GM18520 (cell line): ENCODE measurements at regions not wholly inside any gene's neighbourhood (a gene's known extent, or its start where the extent isn't known, plus 50 kb on each side); places are given as distances from the start of the nearest gene placed in this dataset.
"Not testable (repeated sequence)": the region's sequence is repeated elsewhere in the genome, so short reads cannot be mapped to it uniquely, and the experiment has no call there.

Experiments used
- ATAC-seq: cut with Tn5 transposase; IDR thresholded peaks from one replicate; pipeline ENCODE4 v1.9.1; 2021; ENCODE audit not compliant: unreplicated experiment

DNA sequence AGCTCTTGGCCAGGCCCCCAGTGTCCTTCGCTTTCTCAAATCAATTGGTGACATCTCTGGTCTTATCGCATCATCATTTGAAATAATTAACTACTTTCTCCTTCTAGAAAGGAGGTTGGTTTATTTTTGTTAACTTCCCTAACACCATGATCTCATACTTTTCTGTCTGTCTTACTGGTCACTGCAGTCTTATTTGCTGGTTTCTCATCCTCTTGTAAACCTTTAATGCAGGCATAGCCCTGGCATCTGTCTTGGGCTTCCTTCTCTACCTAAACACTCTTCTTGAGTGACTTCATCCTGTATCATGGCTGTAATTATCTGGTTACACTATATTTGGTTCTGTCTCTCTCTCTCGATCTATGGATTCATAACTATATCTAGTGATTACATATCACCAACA lies 152.8 kb downstream of the CYSLTR2 start:
- ATAC-seq: no peak

- no peak for ATAC-seq
These were observed 155.0 kb downstream of the CYSLTR2 start for GRCh38 chr13:48808683-48809082.

GRCh38 chr13:48810013-48810412 lies 156.3 kb downstream of the CYSLTR2 start:
- no peak for ATAC-seq

- no peak for ATAC-seq
These were observed 159.8 kb downstream of the CYSLTR2 start for GRCh38 chr13:48813518-48813917.

GRCh38 chr13:48816700-48817099 lies 159.0 kb upstream of the FNDC3A start:
- ATAC-seq: no peak

DNA sequence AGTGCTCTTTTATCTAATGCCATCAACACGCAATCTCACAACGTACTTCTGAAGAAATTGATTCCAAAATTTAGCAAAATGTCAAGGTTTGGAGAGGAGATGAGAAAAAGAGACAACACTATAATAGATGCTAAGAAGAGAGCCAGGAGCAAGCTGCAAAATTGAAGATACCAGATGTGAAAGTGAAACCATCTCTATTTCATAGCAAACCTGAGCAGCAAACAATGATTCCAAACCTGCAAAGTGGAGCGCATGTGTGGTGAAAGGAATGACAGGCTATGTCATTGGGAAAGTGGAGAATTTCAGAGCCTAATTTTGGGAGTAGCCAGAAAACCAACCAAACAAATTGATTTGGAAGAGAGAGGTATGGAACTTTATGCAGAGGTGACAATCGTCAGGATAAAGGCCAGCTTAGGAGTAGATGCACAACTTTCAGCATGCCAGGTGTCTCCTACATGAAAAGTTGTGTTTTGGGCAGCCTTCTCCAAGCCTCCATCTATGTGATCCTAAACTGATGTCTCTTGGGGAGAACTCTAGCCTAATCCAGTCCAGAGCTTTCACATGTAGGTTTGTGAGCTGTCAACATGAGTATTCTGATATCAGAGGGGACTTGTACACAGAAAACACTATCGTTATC lies 158.4 kb upstream of the FNDC3A start:
- no peak for ATAC-seq

- no peak for ATAC-seq
These were observed 157.0 kb upstream of the FNDC3A start for GRCh38 chr13:48818495-48819356.

DNA sequence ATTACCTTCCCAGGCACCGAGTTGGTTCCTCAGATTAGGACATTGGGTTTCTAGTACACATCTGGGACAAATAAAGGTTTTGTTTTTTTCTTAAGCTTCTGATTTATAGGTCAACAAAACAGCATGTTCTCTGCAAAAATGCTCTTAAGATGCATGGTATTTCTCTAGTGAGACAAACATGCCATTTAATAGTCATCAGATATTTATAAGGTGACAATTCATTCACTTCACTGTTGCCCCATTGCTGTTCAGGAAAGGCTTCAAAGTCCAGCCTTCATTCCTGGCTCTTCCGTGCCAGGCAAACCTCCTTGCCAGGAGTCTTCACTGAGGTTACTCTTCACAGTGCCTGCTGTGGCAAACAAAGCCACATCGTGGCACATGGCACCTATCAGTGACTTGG lies 156.3 kb upstream of the FNDC3A start:
- ATAC-seq: no peak

DNA sequence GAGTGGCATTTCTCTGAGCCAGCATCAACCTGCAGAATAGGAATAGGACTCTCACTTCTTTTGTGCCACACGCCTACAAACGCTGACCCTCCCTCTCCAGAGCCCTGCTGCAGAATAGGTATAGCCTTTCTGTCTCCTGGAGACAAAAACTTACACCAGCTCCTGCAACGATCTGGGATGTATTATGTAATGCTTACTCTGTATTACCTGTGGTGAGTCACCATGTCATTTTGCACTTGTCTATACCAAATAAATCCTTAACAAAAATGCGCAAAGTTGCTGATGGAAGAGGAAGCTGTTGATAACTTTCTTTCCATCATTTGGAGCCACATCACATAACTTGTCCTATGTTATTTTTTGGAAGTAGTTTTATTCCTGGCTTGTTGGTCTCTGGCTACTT lies 155.8 kb upstream of the FNDC3A start:
- ATAC-seq: no peak

GRCh38 chr13:48823526-48823925 lies 152.2 kb upstream of the FNDC3A start:
- not testable (repeated sequence) for ATAC-seq

- ATAC-seq: no peak
These were observed 149.7 kb upstream of the FNDC3A start for GRCh38 chr13:48826039-48826438.

- ATAC-seq: not testable (repeated sequence)
These were observed 148.7 kb upstream of the FNDC3A start for GRCh38 chr13:48826922-48827454.

GRCh38 chr13:48827709-48828108 lies 148.0 kb upstream of the FNDC3A start:
- ATAC-seq: no peak

DNA sequence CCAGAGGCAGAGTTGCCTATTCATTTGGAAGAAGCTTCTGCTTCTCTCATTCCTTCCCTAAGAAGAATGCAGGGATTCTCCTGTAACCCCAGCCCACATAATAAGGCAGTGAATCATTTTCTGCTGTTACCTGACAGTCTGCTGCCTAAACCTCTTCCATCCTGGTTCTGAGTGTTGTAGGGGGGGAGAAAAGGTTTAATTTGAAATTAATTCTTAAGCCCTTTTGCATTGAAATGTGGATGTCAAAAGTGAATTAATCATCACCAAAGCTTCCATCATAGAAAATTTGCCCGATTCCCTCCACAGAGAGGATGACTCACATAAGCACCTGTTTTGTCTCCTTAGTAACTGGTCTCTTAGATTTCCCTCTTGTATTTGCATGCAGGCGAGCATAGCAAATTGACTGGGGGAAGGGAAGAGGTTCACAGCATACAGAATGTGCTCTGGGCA lies 146.7 kb upstream of the FNDC3A start:
- peak; percentile 38 for ATAC-seq

- no peak for ATAC-seq
These were observed 146.2 kb upstream of the FNDC3A start for GRCh38 chr13:48829536-48829935.

- ATAC-seq: peak; percentile 63
These were observed 144.5 kb upstream of the FNDC3A start for GRCh38 chr13:48831248-48831647.

GRCh38 chr13:48833412-48833811 lies 142.3 kb upstream of the FNDC3A start:
- ATAC-seq: no peak

- not testable (repeated sequence) for ATAC-seq
These were observed 140.4 kb upstream of the FNDC3A start for GRCh38 chr13:48835326-48835725.

- ATAC-seq: no peak
These were observed 137.3 kb upstream of the FNDC3A start for GRCh38 chr13:48838193-48838973.

- no peak for ATAC-seq
These were observed 136.5 kb upstream of the FNDC3A start for GRCh38 chr13:48839171-48839570.

DNA sequence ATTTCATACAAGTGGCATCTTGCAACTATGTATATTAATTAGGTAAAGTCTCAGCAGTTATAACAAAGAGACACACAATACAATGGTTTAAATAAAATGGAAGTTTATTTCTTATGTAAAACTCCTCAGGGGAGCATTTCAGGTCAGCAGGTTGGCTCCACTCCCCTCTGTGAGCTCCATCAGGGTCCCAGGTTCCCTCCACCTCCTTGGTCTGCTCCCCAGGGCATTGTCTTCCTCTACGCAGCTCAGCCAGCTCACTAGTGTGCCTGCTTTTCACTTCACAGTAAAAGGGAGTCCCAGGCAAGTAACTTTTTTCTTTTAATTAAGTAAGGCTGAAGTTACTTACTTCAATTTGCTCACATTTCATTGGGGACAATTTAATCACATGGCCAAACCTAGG lies 135.3 kb upstream of the FNDC3A start:
- no peak for ATAC-seq
